Hindlimb muscle (tissue), 1 donor: ENCODE measurements at regions not wholly inside any gene's neighbourhood (a gene's known extent, or its start where the extent isn't known, plus 50 kb on each side); places are given as distances from the start of the nearest gene placed in this dataset.
"Not testable (repeated sequence)": the region's sequence is repeated elsewhere in the genome, so short reads cannot be mapped to it uniquely, and the experiment has no call there.

Experiments used
- DNase-seq: peaks from one replicate; pipeline ENCODE4 v3.0.0-alpha.2; 2013

GRCh38 chr14:101083564-101084435 is 180.3 kb upstream of the RTL1 start:
- DNase-seq = no peak

DNA sequence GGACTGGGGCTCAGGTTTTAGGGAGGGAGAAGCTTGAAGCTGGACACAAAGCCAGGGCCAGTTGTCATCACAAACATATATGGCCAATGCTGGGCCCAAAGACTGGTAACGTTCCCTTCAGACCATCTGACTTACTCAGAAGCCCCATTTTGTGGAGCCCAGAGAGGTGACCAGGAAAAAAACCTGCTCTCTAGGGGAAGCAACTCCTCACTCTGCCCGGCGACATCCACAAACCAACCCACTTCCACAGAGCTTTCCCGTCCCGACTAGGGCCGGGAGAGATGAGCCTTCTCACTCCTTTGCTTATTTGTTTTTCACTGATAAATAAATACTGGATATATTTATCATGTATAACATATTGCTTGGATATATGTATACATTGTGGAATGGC is 180.9 kb upstream of the RTL1 start:
- DNase-seq = no peak

DNA sequence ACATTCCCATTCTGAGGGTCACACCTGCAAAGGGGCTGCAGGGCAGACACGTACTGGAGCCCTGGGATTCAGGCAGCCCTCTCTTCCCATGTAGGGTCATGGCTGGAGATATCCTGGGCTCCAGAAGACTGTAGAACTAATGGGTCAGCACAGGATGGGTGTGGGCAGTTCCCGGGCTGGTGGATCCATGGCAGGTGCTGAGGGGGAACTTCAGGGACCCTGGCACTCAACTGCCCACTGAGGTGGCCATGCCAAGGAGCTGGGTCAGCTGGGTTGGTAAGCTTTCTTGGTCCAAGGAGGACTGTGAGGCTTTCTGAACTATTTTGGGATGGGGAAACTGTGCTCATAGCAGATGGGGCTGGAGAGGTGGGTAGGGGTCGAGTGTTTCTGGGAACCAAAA is 183.4 kb upstream of the RTL1 start:
- no peak for DNase-seq

GRCh38 chr14:101087614-101088394 is 184.3 kb upstream of the RTL1 start:
- no peak for DNase-seq

DNA sequence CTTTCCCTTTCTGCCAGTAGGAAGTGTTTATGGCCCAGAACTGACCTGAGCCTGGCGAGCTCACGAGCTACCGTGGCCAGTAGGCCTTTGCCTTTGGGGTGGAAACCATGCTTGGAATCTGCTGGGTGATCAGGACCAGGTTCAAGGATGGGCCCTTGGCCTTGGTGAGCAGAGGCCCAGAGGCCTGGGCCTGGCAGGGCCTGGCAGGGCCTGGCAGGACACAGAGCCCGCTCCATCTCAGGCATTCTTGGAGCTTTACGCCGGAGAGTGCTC is 184.8 kb upstream of the RTL1 start:
- no peak for DNase-seq

- DNase-seq = no peak
Observed at GRCh38 chr14:101088714-101089113, 185.2 kb upstream of the RTL1 start.

DNA sequence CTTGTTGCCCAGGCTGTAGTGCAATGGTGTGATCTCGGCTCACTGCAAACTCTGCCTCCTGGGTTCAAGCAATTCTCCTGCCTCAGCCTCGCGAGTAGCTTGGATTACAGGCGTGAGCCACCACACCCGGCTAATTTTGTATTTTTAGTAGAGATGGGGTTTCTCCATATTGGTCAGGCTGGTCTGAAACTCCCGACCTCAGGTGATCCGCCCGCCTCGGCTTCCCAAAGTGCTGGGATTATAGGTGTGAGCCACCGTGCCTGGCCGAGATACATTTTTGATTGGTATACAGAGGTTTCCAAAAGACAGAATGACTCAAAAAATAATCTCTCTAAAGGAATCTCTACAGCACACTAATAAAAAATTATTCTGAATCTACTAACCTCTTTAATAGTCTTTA is 187.0 kb upstream of the RTL1 start:
- not testable (repeated sequence) for DNase-seq

DNA sequence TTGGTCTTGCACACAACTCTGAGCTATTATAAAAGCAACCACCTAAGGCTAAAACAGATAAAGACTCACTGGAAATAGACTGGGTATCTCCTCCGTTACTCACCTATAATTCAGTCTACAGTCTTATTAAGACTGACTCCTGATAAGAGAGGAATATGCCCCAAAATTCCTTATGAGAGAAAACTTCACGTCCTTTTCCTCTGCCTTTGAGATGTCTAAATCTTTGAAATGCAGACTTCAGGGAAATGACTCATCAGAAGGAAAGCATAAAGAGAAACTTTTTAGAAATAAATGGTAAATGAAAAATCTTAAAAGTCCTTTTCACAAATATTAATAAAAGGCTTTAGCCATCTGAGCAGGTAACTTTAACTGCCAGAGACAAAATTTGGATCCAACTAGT is 187.5 kb upstream of the RTL1 start:
- no peak for DNase-seq

- not testable (repeated sequence) for DNase-seq
Observed at GRCh38 chr14:101094916-101095315, 191.4 kb upstream of the RTL1 start.

DNA sequence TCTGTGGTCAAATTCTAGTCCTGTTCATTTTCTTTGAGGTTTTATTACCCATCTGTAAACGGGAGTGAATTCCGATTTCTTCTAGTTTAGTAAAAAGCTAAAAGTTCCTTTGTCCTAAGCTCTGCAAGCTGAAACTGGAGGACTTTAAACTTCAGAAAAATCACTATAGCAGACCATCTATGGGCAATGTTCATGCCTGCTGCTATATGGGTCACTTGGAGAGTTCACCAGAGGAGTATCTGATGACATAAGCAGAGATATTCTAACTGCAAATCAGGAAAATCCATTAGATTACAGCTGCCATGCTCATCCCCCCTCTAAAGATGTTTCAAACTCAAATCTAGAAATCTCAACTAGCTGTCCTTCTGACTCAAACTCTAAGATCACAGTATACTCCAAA is 193.0 kb upstream of the RTL1 start:
- no peak for DNase-seq

- DNase-seq = no peak
Observed at GRCh38 chr14:101097109-101097793, 193.7 kb upstream of the RTL1 start.

DNA sequence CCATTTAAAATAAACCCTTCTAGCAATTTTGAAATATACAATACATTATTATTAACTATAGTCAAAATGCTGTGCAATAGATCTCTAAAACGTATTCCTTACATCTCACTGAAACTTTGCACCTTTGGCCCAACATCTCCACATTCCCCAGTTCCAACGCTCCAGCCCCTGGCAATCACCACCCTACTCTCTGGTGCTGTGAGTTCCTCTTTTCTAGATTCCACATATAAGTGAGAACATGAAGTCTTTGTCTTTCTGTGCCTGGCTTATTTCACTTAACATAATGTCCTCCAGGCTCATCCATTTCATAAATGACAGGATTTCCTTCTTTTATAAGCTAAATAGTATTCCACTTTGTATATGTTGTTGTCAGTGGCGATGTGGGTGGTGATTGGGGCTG is 194.7 kb upstream of the RTL1 start:
- no peak for DNase-seq

GRCh38 chr14:101098641-101099040 is 195.1 kb upstream of the RTL1 start:
- no peak for DNase-seq

DNA sequence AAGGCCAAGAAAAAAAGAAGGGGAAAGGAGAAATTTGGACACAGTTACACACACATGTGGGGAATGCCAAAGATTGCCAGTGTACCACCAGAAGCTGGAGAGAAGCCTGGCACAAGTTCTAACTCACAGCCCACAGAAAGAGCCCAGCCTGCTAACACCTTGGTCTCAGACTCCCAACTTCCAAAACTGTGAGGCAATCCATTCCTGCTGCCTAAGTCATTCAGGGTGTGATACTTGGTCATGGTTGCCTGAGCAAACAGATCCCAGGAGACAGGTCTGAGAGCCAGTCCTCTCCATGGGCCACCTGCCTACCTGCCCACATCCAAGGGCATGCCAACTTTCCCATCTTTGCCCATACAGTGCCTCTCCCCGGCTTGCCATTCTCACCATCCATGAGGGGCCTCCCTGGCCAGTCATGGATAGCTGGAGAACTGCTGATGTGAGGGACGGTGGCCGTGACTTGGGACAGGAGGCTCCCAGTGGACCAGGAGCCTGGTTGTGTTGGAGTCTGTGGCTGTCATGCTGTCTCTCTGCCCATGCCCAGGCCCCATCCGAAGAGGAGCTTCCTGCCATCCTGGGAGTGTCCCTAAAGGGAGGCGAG is 198.0 kb upstream of the RTL1 start:
- DNase-seq = no peak

DNA sequence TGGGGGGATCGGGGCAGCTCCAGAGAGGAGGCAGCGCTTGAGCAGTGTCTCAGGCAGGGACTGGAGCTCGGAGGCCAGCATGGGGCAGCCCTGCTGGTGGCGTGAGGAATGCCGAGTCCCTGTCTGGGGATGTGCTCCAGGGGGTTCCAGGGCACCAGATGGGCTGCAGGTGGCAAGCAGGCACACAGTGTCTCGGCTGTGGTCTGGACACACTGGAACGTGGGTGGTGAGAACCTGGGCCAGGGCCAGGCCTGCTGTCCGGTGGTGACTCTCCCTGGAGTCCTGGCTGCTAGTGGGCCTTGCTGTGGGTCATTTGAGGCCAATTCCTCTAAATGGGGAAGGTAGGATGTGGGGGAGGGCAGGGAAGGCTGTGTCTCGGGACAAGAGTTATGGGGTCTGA is 199.4 kb upstream of the RTL1 start:
- DNase-seq = no peak

GRCh38 chr14:101103321-101103901 is 199.9 kb upstream of the RTL1 start:
- no peak for DNase-seq

DNA sequence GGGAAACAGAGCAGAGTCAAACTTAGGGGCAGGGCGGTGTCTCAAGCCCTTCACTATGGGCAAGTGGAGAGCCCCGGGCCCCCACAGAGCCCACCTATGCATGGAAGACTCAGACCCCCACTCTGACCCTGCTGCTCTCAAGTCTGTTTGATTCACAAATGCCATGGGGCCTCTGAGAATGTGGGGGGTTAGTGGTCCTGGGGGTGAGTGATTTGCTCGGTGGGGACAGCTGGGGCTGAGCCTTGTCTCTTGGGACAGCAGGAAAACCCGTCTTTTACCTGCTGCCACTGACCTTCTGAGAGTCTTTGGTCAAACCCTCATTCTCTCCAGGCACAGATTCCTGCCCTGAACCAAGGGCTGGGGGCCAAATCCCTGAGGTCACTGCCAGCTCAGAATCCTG is 201.0 kb upstream of the RTL1 start:
- no peak for DNase-seq

GRCh38 chr14:101105045-101105444 is 201.5 kb upstream of the RTL1 start:
- no peak for DNase-seq

GRCh38 chr14:101108579-101109346 is 205.2 kb upstream of the RTL1 start:
- no peak for DNase-seq

DNA sequence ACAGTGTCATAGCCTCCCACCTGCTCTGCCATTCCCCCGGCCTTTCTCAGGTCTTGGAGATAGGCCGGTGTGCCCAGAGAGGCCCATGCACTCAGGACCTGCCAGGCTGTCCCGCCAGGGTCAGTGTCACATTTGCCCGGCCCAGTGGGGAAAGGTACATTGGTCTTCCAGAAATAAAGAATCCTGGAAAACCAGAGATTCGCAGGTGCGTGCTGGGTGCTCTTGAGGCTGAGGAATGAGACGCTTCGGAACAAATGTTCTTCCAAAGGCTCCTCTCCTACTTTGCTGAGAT is 205.8 kb upstream of the RTL1 start:
- DNase-seq = no peak

GRCh38 chr14:101109981-101110728 is 206.6 kb upstream of the RTL1 start:
- DNase-seq = no peak
